NCI-H748 (cell line): ENCODE measurements at regions not wholly inside any gene's neighbourhood (a gene's known extent, or its start where the extent isn't known, plus 50 kb on each side); places are given as distances from the start of the nearest gene placed in this dataset.
"Not testable (repeated sequence)": the region's sequence is repeated elsewhere in the genome, so short reads cannot be mapped to it uniquely, and the experiment has no call there.

Source experiments
- DNase-seq: peaks from one replicate; lab custom pipeline; 2025; ENCODE audit not compliant: unreplicated experiment; lab: John Stamatoyannopoulos, UW

DNA sequence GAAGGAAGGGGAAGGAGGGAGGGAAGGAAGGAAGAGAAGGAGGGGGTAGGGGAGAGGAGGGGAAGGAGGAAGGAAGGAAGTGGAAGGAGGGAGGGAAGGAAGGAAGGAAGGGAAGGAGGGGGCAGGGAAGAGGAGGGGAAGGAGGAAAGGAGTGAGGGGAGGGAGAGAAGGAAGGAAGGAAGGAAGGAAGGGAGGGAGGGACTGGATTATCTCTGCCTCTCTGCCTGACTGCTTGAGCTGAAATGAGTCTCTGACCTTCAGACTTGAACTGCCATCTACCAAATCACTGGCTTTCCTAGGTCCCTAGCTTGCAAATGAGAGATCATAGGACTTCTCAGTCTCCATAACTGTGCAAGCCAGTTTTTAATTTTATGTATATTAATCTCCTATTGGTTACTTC, 436.8 kb downstream of the PREX1 start:
- DNase-seq: no peak

DNA sequence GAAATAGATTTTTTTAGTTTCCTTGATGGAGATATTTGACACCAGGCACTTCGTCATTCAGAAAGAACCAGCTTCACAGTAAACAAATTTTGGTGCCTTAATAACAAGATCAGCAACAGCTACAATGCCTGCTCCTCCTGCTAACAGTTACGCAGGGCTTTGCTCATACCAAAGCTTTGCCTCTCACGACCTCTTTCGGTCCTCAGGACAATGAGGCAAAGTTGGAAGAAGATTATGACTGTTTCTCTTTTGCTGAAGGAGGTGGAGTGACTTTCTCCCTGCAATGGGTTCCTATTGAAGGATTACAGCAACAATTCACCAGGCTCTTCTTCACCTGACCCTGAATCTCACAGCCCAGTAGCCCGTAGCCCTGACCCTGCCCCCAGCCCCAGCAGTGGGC, 440.1 kb downstream of the PREX1 start:
- no peak for DNase-seq

DNA sequence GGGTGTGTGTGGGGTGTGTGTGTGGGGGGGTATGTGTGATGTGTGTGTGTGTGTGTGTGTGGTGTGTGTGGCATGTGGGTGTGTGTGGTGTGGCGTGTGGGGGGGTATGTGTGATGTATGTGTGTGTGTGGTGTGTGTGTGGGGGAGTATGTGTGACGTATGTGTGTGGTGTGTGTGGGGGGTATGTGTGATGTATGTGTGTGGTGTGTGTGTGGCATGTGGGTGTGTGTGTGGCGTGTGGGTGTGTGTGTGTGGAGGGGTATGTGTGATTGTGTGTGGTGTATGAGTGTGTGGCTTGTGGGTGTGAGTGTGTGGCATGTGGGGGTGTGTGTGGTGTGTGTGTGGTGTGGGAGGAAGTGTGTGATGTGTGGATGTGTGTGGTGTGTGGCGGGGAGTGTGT, 442.3 kb downstream of the PREX1 start:
- no peak for DNase-seq

DNA sequence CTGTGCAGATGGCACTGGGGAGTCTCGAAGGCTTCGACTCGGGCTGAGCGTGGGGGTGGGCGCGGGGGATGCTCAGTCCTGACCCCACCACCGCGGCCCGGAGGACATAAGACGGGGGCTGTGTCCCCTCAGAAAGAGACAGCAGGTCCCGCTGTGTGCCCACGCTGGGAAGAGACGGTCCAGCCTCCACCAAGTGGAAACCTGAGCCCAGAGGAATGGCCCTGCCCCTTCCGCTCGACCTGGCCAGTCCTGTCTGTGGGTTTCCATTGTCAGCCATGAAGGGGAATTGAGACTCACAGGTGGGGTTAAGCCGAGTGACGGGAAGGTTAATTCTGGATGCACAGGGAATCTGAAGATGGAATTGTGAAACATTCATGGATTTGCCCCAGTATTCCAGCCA, 442.7 kb downstream of the PREX1 start:
- no peak for DNase-seq

DNA sequence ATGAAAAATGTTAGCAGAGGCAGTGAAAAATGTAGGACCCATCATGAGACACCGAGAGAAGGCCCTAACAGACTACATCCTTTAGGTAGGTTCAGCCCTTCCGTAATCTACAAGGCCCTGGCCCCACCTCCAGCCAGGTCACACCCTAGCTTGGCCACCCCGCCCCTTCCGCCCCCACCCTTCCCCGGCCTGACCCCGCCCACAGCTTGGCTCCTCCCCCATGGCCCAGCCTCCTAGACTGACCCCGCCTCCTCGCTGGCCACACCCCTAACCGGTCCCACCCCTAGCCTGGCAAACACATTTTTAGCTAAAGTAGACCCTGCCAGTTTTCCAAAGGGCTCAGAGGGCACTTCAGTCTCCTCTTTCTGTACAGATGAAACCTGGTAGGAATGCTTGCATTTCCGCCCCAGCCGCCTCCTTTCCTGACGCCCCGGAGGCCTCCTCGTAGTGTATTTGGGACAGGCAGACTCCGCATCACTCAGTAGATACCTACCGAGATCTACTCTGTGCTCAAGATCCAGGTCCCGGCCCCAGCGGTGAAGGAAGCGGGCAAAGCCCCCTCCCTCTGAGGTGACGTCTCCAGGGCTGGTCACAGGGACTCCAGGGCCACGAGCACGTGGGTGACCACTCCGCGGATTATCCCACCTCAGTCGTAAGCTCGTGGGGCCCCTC, 443.5 kb downstream of the PREX1 start:
- no peak for DNase-seq

DNA sequence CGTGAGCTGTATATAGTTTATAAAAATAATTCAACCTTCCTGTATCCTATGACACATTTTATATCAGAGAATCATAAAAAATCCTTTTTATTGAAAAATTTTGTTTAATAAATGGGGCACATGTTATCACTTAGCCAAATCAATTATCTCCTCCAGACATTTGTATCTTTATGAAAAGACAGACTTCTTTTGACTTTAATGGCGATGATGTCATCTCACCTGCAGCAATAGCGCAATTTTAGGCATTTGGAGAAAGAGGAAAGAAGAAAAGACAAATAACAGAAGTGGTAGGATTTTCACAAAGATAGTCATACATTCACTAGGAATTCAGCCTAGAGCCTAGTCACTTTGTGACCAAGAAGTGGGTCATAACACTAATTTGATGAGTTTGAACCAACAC, 444.5 kb downstream of the PREX1 start:
- DNase-seq: no peak

DNA sequence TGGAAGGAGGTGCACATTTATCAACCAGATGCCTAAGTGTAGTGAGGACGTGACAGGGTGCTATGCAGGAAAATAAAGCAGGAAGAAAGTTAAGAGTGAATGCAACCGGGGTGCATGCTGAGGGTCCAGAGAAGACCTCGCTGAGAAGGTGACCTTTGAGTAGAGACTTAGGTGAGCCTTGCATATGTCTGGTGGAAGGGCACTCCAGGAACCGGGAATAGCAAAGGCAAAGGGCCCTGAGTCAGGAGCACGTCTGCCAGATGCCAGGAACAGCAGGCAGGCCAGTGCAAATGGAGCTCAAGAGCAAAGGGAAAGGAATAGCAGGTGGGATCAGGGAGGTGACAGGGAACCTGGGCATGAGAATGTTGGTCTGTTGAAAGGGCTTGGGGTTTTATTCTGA, 445.5 kb downstream of the PREX1 start:
- no peak for DNase-seq

DNA sequence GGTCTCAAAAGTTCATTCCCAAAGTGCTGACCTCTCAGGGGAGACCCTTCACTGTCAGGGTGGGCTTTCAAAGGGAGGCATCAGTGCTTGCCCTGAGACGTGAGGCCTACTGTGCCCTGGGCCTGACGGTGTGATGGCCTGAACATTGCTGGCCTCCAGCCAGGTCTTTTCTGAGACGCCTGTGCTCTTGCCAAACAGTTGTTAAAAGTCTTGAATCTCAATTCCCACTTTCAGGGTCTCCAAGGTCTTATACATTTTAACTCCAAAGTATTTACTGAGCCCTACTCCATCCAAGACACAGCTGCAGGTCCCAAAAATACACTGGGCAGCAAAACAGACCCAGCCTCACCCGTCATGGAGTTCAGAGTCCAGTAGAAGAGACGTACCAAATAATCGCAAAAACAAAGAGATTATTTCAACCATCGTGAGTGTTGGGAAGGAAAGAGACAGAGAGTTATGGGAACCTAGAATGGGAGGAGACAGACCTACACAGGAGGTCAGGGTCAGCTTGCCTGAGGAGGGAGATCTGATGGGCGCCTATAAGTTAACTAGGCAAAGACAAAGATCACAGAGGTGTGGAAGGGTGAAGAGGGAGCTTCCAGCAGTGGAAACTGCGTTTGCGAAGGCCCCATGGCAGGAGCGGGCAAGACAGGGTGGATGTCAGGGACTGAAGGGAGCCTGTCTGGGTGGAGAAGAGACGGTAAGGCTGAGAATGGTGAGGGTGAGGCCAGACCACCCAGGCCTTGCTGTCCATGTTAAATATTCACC, 446.3 kb downstream of the PREX1 start:
- DNase-seq: no peak

DNA sequence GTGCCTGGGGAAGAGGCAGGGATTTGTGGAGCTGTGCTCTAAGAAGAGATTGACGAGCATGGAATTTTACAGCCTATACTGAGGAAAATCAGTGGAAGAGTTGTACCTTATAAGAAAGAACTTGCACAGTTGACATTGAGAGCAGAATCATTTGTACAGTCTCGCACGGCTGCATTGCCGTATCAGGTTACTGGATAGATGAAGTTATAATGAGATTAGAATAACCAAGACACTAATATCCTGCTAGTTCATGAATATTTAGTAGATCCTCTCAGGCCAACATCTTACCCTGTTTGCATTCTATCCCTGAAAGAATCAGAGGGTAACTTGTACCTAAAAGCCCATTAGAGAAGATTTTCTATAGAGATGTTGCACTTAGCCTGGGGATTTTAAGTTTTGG, 447.1 kb downstream of the PREX1 start:
- DNase-seq: no peak

DNA sequence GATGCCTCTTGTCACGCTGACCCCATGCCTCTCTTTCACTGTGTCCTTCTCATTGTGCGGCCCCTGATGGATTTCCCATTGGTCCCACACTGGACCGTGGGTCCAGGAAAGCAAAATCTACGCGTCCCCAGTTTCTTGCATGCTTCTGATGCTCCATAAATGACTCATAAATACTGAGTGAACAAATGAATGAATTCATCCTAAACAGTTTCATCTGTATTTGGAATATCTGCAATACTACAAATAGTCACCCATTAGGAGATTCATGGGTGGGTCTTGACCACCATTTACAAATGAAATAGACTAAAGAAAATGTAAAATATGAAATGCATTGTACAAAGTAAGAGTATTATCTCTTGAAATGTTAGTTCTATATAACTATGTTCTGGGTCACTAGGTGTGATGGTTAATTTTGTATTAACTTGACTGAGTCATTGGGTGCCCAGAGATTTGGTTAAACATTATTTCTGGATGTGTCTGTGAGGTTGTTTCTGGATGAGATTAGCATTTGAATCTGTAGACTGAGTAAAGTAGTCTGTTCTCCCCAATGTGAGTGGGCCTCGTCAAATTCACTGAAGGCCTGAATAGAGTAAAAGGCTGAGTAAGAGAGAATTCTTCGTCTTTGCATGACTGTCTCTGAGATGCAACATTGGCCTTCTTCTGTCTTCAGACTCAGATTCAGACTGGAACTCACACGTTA, 448.7 kb downstream of the PREX1 start:
- no peak for DNase-seq

DNA sequence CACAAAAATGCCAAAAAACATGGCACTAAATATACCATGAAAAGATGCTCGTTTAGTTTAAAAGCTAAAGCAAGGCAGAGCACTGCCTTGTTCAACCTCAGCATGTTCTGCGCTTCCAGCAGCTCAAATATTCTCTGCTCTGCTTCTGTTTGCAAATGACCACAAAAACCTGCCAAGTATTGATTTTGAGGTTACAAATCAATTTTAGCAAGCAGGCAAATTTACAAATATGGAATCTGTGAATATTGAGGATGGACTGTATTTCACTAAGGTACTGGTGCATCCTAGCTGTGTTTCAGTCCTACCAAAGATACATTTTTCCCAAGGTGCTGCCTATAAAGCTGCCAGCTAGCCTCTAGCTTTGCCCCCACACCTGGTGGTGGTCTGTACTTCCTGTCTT, 449.9 kb downstream of the PREX1 start:
- DNase-seq: no peak

DNA sequence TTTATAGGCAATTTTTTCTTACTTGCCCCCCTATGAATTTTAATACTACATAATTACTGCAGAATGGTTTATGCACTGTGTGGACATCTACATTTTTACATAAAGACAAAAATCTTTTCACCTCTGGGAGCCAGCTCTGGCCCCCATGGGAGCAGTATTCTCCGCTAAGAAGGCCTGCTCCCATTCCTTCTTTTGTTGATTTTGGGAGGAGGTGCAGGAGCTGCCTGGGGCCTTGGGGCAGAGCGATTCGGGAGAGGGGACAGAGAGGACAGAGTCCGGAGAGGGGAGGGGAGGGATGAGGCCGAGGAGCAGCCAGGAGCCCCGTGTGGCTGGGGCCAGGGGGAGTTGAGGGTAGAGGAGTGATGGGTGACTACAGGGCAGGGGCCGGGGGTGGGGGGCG, 452.0 kb downstream of the PREX1 start:
- no peak for DNase-seq

DNA sequence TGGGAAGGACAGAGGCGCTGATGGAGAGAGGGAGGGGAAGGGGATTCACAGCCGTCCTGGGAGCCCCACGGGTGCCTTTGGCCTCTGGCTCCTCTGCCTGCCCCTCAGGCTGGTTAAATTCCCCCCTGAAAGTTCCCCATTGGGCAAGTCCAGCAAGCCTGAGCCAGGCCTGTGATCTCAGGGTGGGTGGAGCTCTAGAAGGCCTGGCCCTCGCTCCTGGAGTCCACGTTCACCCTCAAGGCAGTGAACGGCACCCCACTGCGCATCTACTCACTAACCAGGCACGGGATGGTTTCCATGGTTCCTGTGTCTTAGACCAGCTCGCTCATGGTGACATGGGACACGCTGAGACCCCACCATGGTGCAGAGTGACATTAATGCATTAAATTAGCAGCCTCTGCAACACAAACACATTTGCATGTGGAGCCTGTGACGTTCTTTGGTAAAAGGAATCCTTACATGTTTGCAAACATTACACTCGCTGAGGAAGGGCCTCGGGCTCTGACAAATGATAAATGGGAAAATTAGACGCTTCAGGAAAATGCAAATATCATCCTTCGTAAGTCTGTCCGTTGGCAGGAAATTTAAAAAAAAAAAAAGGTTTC, 452.7 kb downstream of the PREX1 start:
- no peak for DNase-seq

DNA sequence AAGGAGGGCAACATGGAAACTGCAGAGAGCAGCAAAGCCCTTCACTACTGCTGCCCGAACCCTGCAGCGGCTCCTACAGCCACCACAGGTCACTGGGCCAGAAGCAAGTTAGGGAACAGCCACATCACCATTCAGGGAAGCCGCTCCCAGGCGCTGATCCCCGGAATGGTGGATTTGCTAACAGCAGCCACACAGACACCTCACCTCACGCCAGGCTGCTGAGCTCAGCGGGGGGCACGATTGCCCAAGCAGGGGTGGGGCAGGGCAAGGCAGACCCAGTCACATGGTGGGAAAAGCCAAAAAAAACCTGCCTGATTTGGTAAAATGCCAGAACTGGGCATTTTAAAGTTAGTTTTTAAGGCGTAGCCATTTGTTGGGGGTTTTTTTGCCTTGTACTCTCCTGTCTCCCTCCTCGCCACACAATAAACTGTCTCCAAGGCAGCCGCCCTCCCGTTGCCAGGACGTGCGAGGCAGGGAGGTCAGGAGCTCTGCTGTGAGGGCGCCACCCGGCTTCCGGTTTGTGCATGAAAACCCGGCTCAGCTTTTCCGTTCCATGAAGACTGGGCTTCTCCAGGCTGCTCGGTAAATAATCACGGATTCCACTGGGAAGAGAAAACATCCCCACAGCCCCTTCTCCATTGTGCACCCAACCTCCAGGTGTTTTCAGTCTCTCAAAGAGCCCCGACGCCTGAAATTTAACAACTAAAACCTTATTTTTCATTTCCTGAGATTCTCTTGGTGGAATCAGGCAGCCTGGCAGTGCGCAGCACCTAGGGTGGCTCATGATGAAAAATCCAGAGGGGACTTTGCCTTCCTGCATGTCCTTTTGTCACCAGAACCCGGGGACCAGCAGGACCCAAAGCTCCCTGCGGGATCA, 453.5 kb downstream of the PREX1 start:
- DNase-seq: peak; percentile 76

DNA sequence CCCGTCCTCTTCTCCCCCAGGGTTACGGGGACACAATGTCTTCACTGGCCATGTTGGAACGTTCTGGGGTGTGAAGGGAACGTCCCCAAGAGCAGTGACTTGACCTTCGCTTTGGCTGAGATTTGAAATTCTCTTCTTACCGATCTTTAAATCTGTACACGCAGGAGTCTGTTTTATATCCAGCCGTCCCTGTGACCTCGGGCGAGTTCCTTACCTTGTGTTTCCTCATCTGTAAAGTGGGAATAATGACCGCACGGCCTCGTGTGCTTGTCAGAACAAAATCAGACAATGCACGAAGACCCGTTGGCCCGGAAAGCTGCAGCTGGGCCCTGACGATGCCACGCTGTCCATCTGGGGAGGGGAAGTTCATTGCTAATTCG, 454.3 kb downstream of the PREX1 start:
- DNase-seq: no peak

DNA sequence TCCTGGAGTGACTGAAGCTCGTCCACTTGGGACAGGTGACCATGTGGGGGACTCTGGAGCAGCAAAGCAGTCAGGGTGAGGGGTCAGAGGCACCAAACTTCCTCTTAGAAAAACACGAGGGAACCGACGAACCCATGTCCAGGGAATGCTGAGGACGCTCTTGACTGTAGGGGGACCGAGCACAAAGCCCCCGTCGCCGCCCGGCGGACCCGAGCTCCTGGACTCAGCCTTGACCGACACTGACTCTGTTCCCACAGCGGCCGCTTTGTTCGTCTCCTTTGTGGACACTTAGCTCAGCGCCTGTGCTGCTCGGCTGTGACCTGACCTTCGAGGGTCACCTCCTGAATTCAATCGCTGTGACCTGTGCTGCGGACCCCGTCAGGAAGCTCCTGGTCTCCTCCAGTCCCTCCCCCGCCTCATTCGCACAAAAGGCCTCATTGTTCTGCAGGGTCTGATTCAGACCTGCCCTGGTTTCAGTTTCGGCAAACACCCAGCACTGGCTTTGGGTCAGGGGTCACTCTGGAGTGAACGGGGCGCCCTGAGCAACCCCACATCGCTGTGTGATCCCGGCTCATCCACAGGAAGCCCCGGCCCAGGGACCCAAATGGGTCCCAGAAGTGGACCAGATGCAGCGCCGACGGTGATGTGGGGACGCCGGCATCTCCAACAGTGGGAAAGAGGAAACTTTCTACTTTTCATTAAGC, 454.8 kb downstream of the PREX1 start:
- DNase-seq: not testable (repeated sequence)

DNA sequence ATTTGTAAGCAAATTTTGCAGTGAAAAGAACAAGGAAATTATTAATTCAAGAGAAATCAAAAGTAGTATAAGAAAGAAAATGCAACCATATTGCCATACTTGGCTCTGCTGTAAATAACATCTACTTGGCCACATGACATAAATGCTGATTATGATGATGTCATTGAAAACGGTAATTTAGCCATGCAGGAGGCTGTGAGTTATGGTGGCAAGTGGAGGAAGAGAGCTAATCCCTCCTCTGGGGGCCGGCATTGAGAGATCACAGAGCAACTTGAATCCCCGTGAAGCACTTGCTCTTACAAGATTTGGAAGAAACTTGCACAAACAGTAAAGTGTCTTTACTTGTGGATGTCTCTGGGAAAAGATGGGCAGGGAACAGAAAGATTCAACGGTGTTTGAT, 456.6 kb downstream of the PREX1 start:
- no peak for DNase-seq

DNA sequence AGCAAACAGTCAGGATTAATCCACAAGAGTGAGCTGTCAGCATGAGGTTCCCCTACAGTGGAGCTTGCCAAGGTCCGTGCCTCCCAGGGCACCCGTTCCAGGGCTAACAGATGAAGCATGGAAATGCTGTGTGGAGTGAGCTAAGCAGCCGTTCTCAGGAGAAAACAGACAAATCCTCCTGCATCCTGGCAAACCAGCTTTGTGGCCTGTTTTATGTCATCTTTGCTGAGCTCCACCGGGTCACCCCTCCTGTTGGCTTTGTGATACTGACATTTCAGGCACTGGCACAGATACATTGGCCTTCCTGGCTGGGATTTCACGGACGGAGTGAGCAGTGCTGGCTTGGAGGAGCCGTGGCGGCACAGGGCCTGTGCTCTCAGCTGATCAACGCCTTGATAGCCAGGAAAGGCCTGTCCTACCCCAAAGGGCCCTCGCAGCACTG, 459.2 kb downstream of the PREX1 start:
- not testable (repeated sequence) for DNase-seq

DNA sequence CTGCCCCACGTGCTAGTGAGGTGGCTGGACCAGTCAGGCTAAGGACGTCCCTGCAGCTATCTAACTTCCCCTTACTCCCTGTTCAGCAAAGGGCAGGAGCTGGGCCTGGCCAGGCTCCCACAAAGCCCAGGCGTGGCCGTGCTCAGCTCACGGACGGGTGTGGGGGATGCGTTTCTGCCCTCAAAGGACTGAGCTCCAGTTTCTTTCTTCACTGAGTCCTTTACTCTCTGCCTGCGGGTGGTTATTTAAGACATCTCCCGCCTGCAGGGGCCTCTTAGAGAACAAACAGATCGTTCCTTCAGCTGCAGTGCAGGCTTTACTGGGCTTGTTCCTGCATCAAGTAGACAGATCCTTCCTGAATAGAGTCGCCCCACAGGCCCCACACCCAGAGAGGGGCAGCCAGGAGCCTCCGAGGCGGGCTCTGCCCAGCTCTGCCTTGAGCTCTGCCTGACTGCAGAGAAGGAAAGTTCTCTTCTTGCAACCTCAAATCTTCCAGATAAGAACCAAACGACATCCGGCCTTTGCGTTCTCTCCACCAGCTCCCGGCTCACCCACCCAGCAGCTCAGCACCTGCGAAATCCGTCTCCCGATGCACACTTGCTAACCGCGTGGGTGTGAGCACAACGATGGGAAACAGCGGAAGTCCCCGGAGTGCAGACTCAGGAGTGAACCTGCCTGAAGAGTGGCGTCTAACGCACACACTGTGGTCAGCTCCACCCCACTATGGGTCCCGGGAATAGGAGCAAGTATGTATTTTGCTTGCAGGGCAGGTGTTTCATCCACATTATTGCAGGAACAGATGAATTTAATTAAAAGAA, 460.0 kb downstream of the PREX1 start:
- not testable (repeated sequence) for DNase-seq
